ENCODE measurements at regions not wholly inside any gene's neighbourhood (a gene's known extent, or its start where the extent isn't known, plus 50 kb on each side); places are given as distances from the start of the nearest gene placed in this dataset.

DNA sequence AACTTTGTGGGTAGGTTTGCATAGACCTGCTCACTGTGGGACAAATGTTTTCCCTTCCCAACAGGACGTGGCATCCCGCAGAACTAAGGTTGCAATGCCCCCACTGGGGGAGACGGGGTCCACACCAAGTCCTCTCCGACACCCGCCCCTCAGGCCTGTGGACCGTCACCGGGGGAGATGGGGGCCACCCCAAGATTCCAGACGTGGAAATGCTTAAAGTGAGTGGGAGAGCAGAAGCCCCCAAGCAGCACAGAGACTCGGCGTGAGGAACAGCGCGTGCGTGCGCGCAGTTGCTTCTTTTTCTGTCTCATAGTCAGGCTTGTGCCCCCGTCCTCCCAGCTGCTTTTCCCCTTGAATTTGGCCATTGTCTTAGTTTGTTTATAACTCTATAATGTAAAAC, 826.3 kb upstream of the SALL3 start:
- TF ChIP-seq POLR2A (IDR thresholded peaks at IDR 0.05; ENCODE audit: low read depth, low read length) (no peak), POLR2AphosphoS5 (IDR thresholded peaks at IDR 0.05; ENCODE audit: low read depth, low read length) (no peak), TAF1 (IDR thresholded peaks at IDR 0.05; ENCODE audit: borderline replicate concordance, low read depth, low read length) (no peak)

Measured in GM12892 (cell line).